ENCODE measurements at regions not wholly inside any gene's neighbourhood (a gene's known extent, or its start where the extent isn't known, plus 50 kb on each side); places are given as distances from the start of the nearest gene placed in this dataset.

DNA sequence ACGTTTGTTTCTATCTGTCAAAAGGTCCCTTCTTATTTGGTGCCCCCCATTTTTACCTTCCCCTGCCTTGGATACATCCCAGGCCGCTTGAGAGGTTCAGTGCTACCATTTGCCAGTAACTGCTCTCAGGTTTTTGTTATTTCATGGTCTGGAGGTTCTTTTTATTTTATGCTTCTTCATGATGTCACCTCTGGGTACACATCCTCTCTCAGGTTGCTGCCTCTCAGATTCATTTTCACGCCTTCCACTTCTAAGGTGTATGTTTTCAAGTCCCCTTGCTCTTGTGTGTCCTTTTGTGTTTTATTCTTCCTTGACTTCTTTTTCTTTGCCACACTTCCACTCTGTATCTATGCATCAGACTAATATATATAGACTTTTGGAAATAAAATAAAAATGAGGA, 640.1 kb upstream of the AADAT start:
- no peaks in the 10 kb centered on the region for H3K9me3 ChIP-seq
- no peaks in the 10 kb centered on the region for H3K4me1 ChIP-seq
- TF ChIP-seq EP300 (IDR thresholded peaks at IDR 0.05) (no peak), CTCF (IDR thresholded peaks at IDR 0.05) (no peak)
- H3K36me3 ChIP-seq: no peaks in the 10 kb centered on the region
- no peak overlapping the region for H3K4me3 ChIP-seq
- ATAC-seq: no peak
- H3K27me3 ChIP-seq: no peaks in the 10 kb centered on the region
- WGBS, 2 donors (ENCODE audit: low coverage in 1 of 2): 61 to 82% methylated on average over 3 of the region's 3 CpGs
- no peak overlapping the region for H3K27ac ChIP-seq

- no peak for ATAC-seq
- Histone ChIP-seq H3K4me3 (no peak overlapping the region), H3K27me3 (no peaks in the 10 kb centered on the region)
These were observed 639.5 kb upstream of the AADAT start for GRCh38 chr4:170729236-170729635.

DNA sequence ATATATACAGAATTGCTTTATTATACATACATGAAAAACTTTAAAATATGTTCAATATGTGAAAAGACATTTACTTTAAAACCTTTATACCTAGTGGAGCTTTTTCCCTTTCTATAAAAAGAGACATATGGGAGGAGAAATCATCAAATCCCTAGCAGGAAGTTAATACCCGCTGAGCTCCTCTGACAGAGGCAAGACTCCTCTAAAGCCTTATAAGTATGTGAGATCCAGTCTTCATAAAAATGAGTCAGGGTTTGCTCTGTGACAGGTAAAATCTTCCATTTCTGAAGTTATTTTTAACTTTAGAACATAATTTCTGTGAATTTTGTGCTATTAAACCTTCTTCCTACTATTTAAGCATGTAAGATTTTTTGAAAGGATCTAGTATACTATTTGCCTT, 634.4 kb upstream of the AADAT start:
- 50 to 65% methylated on average over 1 of the region's 1 CpG for WGBS, 2 donors (ENCODE audit: low coverage in 1 of 2)
- H3K4me3 ChIP-seq: no peak overlapping the region
- TF ChIP-seq EP300 (IDR thresholded peaks at IDR 0.05) (no peak), CTCF (IDR thresholded peaks at IDR 0.05) (no peak), POLR2AphosphoS5 (IDR thresholded peaks at IDR 0.05) (no peak), POLR2A (IDR thresholded peaks at IDR 0.05) (no peak)
- ATAC-seq: no peak
- no peaks in the 10 kb centered on the region for H3K36me3 ChIP-seq
- H3K9me3 ChIP-seq: no peaks in the 10 kb centered on the region
- H3K4me1 ChIP-seq: no peaks in the 10 kb centered on the region
- no peak overlapping the region for H3K27ac ChIP-seq
- H3K27me3 ChIP-seq: no peaks in the 10 kb centered on the region

More at GRCh38 chr4:170729236-170729635, 639.5 kb upstream of the AADAT start:
- no peak for TF ChIP-seq CTCF (IDR thresholded peaks at IDR 0.05)
- TF ChIP-seq POLR2AphosphoS5 (IDR thresholded peaks at IDR 0.05): no peak
- no peak for TF ChIP-seq EP300 (IDR thresholded peaks at IDR 0.05)
- no peak for TF ChIP-seq POLR2A (IDR thresholded peaks at IDR 0.05)
- no peaks in the 10 kb centered on the region for H3K4me1 ChIP-seq
- H3K36me3 ChIP-seq: no peaks in the 10 kb centered on the region
- WGBS, 2 donors (ENCODE audit: low coverage in 1 of 2): 49 to 70% methylated on average over 2 to 4 of the region's 4 CpGs
- H3K27ac ChIP-seq: no peak overlapping the region
- H3K9me3 ChIP-seq: no peaks in the 10 kb centered on the region

GRCh38 chr4:170723171-170723570, 633.4 kb upstream of the AADAT start:
- ATAC-seq: no peak
- no peak for TF ChIP-seq POLR2A (IDR thresholded peaks at IDR 0.05)
- no peak for TF ChIP-seq EP300 (IDR thresholded peaks at IDR 0.05)
- TF ChIP-seq CTCF (IDR thresholded peaks at IDR 0.05): no peak
- no peak for TF ChIP-seq POLR2AphosphoS5 (IDR thresholded peaks at IDR 0.05)

GRCh38 chr4:170721812-170722373, 632.1 kb upstream of the AADAT start:
- no peaks in the 10 kb centered on the region for H3K9me3 ChIP-seq
- TF ChIP-seq EP300 (IDR thresholded peaks at IDR 0.05) (no peak), POLR2AphosphoS5 (IDR thresholded peaks at IDR 0.05) (no peak), CTCF (IDR thresholded peaks at IDR 0.05) (no peak), POLR2A (IDR thresholded peaks at IDR 0.05) (no peak)
- no peak overlapping the region for H3K4me3 ChIP-seq
- WGBS, 2 donors (ENCODE audit: low coverage in 1 of 2): 18 to 67% methylated on average over 1 of the region's 1 CpG
- no peaks in the 10 kb centered on the region for H3K27me3 ChIP-seq
- no peaks in the 10 kb centered on the region for H3K36me3 ChIP-seq
- ATAC-seq: no peak
- no peaks in the 10 kb centered on the region for H3K4me1 ChIP-seq
- H3K27ac ChIP-seq: no peak overlapping the region

More at GRCh38 chr4:170723171-170723570, 633.4 kb upstream of the AADAT start:
- 79 to 83% methylated on average over 2 of the region's 2 CpGs for WGBS, 2 donors (ENCODE audit: low coverage in 1 of 2)
- no peaks in the 10 kb centered on the region for H3K4me1 ChIP-seq
- no peak overlapping the region for H3K4me3 ChIP-seq
- H3K9me3 ChIP-seq: no peaks in the 10 kb centered on the region
- no peaks in the 10 kb centered on the region for H3K36me3 ChIP-seq
- H3K27ac ChIP-seq: no peak overlapping the region
- H3K27me3 ChIP-seq: no peaks in the 10 kb centered on the region

Data from gastroesophageal sphincter (tissue), 4 donors.